SK-N-SH (cell line): ENCODE measurements at regions not wholly inside any gene's neighbourhood (a gene's known extent, or its start where the extent isn't known, plus 50 kb on each side); places are given as distances from the start of the nearest gene placed in this dataset.

Experiments
- CTCF ChIP-seq: fragments of 200-600 bp; sonication (generic); IDR thresholded peaks from 2 replicates; pipeline ENCODE4 v1.6.1; 2017; ENCODE audit warnings: antibody characterized with exemption, mild to moderate bottlenecking, moderate library complexity
- EZH2phosphoT487 ChIP-seq: fragments of 200-600 bp; sonication (generic); IDR thresholded peaks from 2 replicates; pipeline ENCODE4 v1.6.1; 2017; ENCODE audit warnings: low read depth, mixed run types, mild to moderate bottlenecking, antibody characterized with exemption, moderate library complexity, borderline replicate concordance
- RCOR1 ChIP-seq: fragments of 150-350 bp; IDR thresholded peaks from 2 replicates; pipeline ENCODE4 v1.6.1; 2017; ENCODE audit warnings: antibody characterized with exemption, low read length
- RFX5 ChIP-seq: IDR thresholded peaks from 2 replicates; pipeline ENCODE4 v1.6.1; 2012; ENCODE audit warnings: mild to moderate bottlenecking, improper control_type of control experiment, low read length
- SMC3 ChIP-seq: IDR thresholded peaks from 2 replicates; pipeline ENCODE4 v1.6.1; 2012; ENCODE audit warnings: low read depth, low read length, improper control_type of control experiment
- TF ChIP-seq, protein P1 (sequence below): IDR thresholded peaks from 2 replicates; pipeline ENCODE4 v1.6.1; 2012; ENCODE audit warnings: mild to moderate bottlenecking, low read depth, low read length, moderate library complexity

DNA sequence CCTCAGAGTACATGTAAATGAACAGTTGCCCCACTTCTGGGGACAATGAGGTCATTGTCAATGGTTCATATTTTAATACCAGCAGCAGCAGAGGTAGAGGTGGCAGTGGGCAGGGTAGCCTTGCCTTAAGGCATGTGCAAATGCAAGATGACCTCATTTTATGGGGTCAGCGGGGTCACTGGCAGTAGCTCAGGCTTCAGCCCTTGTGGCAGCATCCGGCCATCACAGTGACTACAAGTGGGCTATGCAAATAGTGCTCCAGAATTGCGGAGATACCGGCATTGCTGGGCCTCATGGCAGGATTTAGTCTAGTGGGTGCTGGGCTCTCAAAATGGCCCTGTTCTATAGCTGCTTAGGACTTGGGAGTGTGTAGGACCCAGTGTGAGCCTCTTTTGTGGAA is 144.7 kb downstream of the FAM47A start:
- TF ChIP-seq RFX5 = no peak
- TF ChIP-seq EZH2phosphoT487 = no peak
- TF ChIP-seq RCOR1 = no peak
- TF ChIP-seq, protein P1, sequence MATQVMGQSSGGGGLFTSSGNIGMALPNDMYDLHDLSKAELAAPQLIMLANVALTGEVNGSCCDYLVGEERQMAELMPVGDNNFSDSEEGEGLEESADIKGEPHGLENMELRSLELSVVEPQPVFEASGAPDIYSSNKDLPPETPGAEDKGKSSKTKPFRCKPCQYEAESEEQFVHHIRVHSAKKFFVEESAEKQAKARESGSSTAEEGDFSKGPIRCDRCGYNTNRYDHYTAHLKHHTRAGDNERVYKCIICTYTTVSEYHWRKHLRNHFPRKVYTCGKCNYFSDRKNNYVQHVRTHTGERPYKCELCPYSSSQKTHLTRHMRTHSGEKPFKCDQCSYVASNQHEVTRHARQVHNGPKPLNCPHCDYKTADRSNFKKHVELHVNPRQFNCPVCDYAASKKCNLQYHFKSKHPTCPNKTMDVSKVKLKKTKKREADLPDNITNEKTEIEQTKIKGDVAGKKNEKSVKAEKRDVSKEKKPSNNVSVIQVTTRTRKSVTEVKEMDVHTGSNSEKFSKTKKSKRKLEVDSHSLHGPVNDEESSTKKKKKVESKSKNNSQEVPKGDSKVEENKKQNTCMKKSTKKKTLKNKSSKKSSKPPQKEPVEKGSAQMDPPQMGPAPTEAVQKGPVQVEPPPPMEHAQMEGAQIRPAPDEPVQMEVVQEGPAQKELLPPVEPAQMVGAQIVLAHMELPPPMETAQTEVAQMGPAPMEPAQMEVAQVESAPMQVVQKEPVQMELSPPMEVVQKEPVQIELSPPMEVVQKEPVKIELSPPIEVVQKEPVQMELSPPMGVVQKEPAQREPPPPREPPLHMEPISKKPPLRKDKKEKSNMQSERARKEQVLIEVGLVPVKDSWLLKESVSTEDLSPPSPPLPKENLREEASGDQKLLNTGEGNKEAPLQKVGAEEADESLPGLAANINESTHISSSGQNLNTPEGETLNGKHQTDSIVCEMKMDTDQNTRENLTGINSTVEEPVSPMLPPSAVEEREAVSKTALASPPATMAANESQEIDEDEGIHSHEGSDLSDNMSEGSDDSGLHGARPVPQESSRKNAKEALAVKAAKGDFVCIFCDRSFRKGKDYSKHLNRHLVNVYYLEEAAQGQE = no peak
- TF ChIP-seq SMC3 = no peak
- no peak for TF ChIP-seq CTCF
